Renal cortical epithelial cell (primary cell): ENCODE measurements at regions not wholly inside any gene's neighbourhood (a gene's known extent, or its start where the extent isn't known, plus 50 kb on each side); places are given as distances from the start of the nearest gene placed in this dataset.

Experiments used
- DNase-seq: peaks from one replicate; pipeline ENCODE4 v3.0.0-alpha.2; 2011; ENCODE audit warnings: low read depth

- DNase-seq: no peak
Observed at GRCh38 chr6:11926594-11927407, 85.3 kb upstream of the HIVEP1 start.

- DNase-seq: no peak
Observed at GRCh38 chr6:11925805-11926204, 86.3 kb upstream of the HIVEP1 start.

- no peak for DNase-seq
Observed at GRCh38 chr6:11923621-11924020, 88.5 kb upstream of the HIVEP1 start.

- DNase-seq: no peak
Observed at GRCh38 chr6:11922901-11923300, 89.2 kb upstream of the HIVEP1 start.

- DNase-seq: no peak
Observed at GRCh38 chr6:11921751-11922150, 90.4 kb upstream of the HIVEP1 start.

- peak; percentile 86 for DNase-seq
Observed at GRCh38 chr6:11921017-11921438, 91.1 kb upstream of the HIVEP1 start.

GRCh38 chr6:11920566-11920965, 91.5 kb upstream of the HIVEP1 start:
- DNase-seq: no peak

- DNase-seq: no peak
Observed at GRCh38 chr6:11919771-11920440, 92.2 kb upstream of the HIVEP1 start.

GRCh38 chr6:11918739-11919605, 93.1 kb upstream of the HIVEP1 start:
- peak; percentile 83 for DNase-seq

GRCh38 chr6:11917951-11918738, 94.0 kb upstream of the HIVEP1 start:
- no peak for DNase-seq

- DNase-seq: no peak
Observed at GRCh38 chr6:11912420-11912819, 99.7 kb upstream of the HIVEP1 start.

- DNase-seq: no peak
Observed at GRCh38 chr6:11911538-11911937, 100.6 kb upstream of the HIVEP1 start.

GRCh38 chr6:11909696-11910132, 102.4 kb upstream of the HIVEP1 start:
- DNase-seq: peak; percentile 18

GRCh38 chr6:11908436-11909105, 103.5 kb upstream of the HIVEP1 start:
- no peak for DNase-seq

- no peak for DNase-seq
Observed at GRCh38 chr6:11903645-11904044, 108.5 kb upstream of the HIVEP1 start.

GRCh38 chr6:11902527-11902926, 109.6 kb upstream of the HIVEP1 start:
- no peak for DNase-seq

- DNase-seq: no peak
Observed at GRCh38 chr6:11900662-11901598, 111.2 kb upstream of the HIVEP1 start.

GRCh38 chr6:11899645-11900044, 112.5 kb upstream of the HIVEP1 start:
- no peak for DNase-seq

GRCh38 chr6:11894212-11894611, 115.6 kb upstream of the ADTRP start:
- DNase-seq: no peak

- DNase-seq: no peak
Observed at GRCh38 chr6:11891547-11891946, 112.9 kb upstream of the ADTRP start.
